Caki2 (cell line): ENCODE measurements at regions not wholly inside any gene's neighbourhood (a gene's known extent, or its start where the extent isn't known, plus 50 kb on each side); places are given as distances from the start of the nearest gene placed in this dataset.
"Not testable (repeated sequence)": the region's sequence is repeated elsewhere in the genome, so short reads cannot be mapped to it uniquely, and the experiment has no call there.

Source experiments
- DNase-seq: peaks from one replicate; pipeline ENCODE4 v3.0.0-alpha.2; 2015; ENCODE audit warnings: low read depth
- in situ Hi-C: cut with HindIII; loops from 2 replicates; pipeline ENCODE4 v1.10.0; 2016; ENCODE audit warnings: low sequenced_read_pairs, low pct_unique_long_range_greater_than_20kb, mixed read lengths

DNA sequence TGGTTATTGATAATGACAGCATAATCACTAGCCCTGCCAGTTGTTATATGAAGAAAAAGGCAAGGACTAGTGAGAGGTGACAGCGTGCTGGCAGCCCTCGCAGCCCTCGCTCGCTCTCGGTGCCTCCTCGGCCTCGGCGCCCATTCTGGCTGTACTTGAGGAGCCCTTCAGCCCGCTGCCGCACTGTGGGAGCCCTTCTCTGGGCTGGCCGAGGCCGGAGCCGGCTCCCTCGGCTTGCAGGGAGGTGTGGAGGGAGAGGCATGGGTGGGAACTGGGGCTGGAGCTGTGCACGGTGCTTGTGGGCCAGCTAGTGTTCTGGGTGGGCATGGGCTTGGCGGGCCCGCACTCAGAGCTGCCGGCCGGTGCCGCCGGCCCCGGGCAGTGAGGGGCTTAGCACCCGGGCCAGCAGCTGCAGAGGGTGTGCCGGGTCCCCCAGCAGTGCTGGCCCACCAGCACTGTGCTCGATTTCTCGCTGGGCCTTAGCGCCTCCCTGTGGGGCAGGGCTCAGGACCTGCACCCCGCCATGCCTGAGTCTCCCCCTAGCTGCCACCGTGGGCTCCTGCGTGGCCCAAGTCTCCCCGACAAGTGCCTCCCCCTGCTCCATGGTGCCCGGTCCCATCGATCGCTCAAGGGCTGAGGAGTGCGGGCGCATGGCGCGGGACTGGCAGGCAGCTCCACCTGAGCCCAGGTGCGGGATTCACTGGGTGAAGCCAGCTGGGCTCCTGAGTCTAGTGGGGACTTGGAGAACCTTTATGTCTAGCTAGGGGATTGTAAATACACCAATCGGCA, 156.2 kb downstream of the MSX2 start:
- in situ Hi-C loops, DNase-seq: not testable (repeated sequence)

DNA sequence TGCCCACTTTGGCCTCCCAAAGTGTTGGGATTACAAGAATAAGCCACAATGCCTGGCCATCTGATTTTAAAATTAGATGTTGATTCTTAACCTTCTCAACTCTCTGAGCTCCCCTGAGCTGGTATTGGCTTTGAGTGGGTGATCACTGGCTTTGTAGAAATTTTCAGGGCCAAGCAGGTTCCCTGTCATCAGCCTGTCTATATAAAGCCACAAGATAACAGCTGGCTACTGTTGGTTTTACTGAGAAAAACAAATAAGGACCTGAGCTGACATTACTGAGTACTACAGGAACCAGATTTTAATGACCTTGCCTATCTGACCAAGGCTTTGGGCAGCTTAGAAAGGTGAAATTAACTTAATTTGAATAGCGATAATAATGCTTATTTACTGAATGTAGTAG, 153.6 kb downstream of the MSX2 start:
- in situ Hi-C loops = no loop called here
- DNase-seq = no peak

DNA sequence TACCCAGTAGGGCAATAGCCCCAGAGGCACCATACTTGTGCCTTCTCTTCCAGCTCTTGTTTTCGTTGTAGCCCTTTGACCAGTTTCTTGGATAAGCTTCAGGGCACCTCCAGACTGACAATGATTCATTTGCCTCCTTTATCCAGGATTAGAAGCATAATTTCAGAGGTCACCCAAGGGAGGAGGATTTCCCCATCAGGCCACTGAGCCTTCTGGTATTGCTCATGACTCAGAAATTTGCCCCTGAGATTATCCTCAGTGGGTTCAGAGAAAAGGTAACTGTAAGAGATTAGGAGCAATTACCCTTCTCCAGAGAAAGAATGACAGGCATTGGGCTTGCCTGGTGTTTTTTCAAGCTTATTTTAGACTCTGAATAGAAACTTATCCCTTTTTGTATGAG, 147.9 kb downstream of the MSX2 start:
- in situ Hi-C loops = no loop called here
- no peak for DNase-seq

DNA sequence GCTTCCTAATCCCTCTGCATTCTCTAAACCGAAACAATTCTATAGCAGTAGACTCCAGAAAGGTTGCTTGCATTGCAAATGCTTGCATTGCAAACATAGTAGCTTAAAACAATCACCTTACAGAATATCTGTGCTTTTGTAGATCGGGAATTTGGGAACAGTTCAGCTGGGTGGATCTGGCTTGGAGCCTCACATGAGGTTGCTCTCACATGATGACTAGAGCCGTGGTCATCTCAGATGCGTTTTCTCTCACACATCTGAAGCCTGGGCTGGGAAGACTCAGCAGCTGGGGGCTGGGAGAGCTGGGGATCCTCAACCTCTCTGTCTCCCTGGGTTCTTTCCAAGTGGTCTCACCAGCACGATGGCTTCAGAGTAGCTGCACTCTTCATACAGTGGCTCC, 127.8 kb downstream of the MSX2 start:
- in situ Hi-C loops = no loop called here
- DNase-seq = no peak

DNA sequence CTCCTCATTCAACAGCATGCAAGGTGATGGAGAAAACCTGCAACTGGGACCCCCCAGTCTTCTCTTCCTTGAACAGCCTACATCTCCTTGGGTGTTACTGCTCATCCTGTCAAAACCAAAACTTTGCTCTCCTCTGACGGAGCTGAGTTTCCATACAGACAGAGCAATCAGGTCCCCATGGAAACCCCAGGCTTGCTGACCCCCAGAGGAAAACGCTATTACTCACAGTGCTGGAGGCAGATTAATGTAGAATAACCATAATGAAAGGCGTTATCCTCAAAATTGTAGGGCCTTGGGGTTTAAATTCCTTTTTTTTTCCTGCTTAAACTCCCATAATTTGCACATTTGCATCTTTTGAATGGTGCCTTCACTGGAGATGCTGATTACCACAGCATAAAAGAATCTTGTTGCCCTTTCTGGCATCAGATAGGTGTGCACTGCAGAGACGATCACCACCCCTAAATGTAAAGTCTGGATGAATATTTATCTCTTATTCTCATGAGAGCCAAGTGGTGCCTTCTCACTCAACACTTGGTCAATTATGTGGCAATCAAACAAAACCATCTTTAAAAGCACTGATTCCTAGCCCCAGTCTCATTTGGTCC, 126.3 kb downstream of the MSX2 start:
- no peak for DNase-seq
- in situ Hi-C loops = no loop called here

DNA sequence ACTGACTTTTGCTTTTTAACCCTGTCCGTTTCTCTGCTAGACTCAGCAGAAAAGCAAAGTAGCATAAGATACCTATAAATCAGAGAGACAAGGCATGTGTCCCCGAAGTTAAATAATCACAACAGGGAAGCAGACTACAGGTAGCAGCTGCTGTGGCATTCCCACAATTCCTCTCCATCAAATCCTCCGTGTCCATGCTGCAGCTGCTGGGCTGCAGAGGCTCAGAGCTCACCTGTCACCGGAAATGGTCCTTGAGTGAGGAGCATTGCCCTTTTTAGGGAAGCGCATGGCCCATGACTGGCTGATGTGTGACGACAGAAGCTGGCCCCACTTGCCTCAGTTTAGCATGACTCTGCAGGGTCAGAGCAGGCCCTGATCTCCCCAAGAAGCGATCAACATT, 125.0 kb downstream of the MSX2 start:
- DNase-seq = no peak
- in situ Hi-C loops = no loop called here

DNA sequence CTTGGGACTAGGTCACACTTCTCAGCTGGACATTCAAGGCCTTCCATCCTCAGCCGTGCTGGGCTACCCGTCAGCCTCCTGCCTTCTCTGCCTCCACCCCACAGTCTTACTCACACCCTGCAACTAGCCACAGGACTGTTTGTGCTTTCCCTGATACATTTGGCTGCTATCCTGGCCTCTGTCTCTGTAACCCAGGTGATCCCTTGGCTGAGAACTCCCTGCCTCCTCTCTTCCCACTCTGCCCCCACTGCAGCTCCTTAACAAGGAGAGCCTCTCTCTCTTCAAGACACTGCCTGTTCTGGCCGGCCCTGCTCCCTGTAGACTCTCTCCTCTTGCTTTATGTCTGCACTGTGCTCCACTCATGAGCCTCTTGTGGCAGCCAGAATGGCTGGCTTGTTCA, 120.6 kb downstream of the MSX2 start:
- no peak for DNase-seq

DNA sequence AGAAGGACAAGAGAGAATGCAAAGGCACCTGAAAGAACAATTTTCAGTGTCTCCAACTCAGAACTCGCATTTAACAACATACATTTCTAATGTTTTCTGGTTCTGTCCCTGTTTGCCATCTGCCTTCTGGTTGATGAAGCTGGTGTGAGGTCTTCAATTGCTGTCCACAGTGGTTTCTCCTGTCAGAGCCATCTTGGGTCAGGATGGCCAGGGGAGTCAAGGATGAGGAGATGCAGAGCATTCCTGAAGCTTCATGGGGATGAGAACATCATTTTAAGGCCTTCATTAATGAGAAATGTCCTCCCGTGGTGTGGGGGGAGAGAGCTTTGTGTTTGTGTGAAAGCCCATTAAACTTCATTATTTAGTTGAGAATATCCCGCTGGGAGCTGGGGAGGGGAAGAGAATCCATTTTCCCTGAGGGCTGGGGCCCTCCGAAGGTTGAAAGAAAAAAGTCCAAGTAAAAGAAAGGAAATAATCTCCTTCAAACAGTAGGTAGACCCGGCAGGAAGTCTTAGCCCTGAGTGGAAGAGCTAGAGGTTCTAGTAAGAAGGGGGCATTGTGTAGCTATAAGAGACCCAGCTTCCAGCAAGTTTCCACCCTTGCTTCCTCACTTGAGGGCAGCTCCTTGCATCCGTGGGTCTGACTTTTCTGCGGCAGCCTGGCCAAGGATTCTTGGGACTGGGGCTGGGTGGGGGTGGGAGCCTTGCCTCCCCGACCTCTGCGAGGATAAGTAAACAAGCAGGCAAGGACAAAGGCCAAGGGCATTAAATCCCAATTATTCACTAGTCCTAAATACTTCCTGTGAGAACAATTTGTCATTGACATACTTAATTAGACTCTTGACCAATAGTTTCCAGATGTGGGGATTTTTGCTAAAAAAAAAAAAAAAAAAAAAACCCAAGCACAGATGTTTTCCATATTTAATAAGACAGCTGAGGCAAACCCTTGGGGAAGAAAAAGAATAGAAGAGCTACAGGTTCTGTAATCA, 119.2 kb downstream of the MSX2 start:
- in situ Hi-C loops = no loop called here
- DNase-seq = no peak

More for the DNA sequence above, 120.6 kb downstream of the MSX2 start:
- in situ Hi-C loops = no loop called here

DNA sequence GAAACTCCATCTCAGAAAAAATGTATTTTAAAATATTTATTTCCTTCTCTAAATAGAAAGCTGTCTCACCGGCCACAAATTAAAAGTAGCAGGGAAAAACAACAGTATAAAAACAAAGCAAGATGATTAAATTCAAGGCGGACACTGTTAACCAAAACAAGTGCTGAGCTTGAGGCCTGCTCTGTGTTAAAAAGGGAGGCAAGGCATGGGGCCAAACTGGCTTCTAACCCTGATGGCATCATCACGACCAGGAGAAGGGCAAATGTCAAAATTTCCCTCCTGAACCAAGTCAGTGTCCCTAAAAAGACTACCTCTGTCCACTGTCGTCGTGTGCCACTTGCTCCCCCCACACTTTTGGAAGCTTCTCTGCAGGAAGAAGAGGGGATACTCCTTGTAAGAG, 116.1 kb downstream of the MSX2 start:
- in situ Hi-C loops = no loop called here
- no peak for DNase-seq

DNA sequence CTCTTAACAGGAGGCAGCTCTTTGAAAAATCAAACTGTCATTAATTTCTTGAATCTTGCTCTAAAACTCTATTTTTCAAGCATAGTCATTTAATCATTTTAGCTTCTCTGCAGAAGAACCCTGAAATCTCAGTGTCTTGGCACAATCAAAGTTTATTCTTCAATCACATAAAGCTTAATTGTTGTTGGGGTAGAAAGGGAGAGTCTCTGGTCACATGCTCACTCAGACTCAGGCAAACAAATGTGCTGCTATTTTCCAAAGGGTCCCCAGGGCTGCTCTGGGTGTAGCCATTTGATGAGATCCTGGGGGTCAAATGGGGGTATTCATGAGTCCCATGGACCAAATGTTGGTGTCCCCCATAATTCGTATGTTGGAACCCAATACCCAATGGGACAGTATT, 114.8 kb downstream of the MSX2 start:
- in situ Hi-C loops = no loop called here
- DNase-seq = no peak

DNA sequence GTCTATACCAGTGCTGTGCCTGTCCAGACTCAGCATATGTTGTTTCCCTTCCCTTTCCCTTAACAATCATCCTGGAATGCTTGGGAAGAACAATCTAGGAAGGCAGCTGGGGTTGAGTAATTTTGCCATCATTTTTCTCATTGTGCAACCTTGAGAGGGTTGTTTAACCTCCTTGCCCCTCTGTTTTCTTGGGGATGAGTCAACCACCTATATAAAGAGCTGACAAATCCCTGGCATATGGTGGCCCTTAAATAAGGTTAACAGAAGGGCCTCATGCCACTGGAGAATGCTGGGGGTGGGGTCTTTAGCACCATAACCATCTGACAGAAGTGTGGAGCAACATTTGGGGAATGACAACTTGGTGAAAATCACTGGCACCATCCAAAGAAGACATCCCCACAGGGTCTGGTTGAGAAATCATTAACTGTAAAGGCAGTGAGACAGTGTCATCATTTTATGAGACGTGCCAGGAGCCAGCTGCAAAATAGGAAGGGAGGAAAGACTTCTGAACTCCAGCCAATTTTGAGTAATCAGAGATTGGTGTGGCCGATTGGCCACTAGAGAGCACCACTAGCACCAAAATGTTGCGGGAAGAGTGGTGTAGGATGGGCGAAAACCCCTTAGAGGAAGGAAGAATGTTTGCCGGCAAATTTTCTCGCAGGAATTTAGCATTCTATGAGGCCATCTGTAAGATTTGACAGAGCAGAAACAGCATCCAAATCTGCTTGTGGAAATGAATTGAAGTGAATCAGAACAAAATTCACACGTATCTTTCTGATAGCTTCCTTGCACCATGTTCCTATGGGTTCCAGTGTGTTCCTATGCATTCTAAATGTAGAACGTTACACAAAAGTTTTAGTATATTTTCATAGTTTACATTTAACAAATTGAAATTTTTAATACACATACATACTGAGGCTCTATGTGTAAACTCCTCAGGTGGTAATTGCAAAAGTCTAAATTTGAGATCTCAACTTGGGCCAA, 113.8 kb downstream of the MSX2 start:
- in situ Hi-C loops = no loop called here
- DNase-seq = peak; percentile 86

DNA sequence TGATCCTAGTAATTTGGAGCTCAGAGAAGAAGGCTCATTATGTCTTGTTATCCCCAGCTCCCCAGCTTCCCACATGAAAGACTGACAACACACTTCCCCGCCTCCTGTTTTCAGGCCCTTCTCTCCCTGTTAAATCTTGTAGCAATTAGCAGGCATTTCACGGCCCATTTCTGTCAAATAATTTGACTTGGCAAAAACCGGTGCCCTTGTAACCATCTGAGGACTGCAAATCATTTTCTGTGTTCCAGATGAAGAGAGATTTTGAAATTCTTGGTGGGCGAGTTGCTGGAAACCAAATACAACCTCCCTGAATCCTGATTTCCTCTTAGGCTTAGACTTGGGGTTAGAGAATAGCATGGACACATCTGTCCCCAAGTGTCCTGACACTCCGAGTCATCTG, 109.7 kb downstream of the MSX2 start:
- in situ Hi-C loops = no loop called here
- no peak for DNase-seq

DNA sequence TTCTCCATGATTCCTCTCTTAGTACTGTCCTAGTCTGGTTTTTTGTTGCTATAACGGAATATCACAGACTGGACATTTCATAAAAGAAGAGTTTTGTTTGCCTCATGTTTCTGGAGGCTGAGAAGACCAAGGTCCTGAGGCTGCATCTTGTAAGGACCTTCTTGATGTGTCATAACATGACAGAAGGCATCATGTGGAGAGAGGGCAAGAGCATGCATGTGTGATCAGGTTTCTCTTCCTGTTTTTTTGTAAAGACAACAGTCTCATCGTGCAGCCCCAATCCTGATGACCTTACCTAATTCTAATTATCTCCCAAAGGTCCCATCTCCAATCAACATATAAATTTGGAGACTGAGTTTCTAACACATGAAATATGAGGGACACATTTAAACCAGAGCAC, 108.4 kb downstream of the MSX2 start:
- in situ Hi-C loops = no loop called here
- no peak for DNase-seq

DNA sequence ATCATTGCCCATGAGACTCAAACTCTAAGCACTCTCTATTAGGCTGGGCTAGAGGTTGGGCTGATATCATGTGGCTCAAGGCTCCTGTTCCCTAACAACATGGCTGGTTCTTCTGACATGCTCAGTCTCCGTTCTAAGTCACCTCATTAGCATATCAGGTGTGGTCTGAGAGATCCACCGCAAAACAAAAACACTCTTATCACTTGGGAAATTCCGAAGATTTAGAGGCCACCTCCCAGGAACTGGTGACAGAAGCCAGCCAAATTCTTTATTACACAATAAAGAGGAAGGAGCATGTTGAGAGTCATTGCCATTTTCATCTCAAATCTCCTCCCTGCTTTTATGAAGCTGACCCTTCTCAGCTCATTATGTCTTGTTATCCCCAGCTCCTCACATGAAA, 107.6 kb downstream of the MSX2 start:
- DNase-seq = peak; percentile 67
- in situ Hi-C loops = no loop called here

DNA sequence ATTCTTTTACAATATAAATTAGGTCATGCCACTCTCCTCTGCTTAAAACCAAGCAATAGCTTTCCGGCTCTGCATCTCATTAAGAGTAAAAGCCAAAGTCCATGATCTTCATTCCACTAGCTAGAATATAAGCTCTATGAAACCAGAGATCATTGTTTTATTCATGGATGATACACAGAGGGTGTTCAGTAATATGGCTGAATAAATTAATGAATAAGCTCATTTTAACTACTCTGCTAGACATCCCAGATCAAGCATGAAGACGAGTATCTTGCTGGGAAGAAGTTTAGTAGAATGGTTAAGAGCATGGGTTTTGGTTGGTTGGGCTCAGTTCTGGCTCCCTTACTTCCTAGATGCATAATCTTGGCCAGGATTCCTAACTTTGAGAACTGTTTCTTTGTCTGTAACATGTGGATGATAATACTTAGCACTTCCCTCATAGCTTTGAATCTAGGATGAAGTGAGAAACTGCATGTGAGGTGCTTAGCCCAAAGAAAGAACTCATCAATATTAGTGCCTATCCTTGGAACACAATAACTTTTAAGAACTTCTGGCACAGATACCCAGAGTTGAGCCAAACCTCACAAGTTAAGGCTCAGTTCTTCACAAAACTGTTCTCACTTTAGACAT, 106.8 kb downstream of the MSX2 start:
- DNase-seq = no peak
- in situ Hi-C loops = no loop called here

DNA sequence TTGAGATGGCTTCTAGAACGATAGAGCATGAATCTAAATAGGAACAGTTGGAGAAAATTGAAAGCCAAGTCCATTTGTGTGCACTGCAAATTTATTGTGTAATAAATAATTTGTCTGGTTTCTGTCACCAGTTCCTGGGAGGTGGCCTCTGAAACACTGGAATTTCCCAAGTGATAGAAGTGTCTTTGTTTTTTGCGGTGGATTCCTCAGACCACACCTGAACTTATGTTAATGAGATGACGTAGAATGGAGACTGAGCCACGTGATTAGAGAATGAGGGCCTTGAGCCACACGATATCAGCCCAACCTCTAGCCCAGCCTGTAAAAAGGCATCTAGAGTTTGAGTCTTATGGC, 105.1 kb downstream of the MSX2 start:
- in situ Hi-C loops = no loop called here
- DNase-seq = peak; percentile 82

DNA sequence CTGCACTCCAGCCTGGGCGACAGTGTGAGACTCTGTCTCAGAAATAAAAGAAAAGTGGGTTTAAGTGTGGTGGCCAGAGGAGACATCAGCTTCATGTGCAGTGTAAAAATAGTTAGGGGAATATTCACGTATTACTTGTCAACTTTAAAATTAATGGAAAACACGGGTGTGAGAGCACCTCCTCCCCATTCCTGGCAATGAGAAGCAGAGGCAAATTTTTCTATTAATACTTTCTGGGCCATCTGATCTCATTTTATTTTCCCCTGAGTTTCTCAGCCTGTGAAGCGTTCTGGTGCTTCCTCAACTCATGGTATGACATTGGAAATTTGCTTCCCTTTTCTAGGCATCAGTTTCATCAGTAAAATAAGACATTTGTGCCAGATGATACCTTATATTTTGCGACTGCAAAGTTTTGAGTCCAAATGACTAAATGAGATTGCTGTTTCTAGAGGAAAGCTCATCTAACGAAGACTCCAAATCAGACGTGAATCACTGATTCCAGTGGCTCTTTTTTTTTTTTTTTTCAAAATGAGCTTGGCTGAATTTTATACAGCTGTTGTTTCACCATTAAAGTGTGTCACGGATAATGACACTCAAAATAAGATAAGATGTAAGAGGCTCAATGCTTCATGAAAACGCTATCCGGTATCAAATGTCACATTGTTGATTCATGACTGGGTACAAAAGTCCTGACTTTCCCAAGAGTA, 104.6 kb downstream of the MSX2 start:
- DNase-seq = no peak
- in situ Hi-C loops = no loop called here
